CD14-positive monocyte (primary cell): ENCODE measurements at regions not wholly inside any gene's neighbourhood (a gene's known extent, or its start where the extent isn't known, plus 50 kb on each side); places are given as distances from the start of the nearest gene placed in this dataset.

Experiments
- DNase-seq, 3 donors: peaks; one replicate each; pipeline ENCODE4 v3.0.0-alpha.2; 2011 to 2022
- H2AFZ ChIP-seq: 2 replicates; pipeline ENCODE4 v1.6.0; 2012; ENCODE audit warnings: mild to moderate bottlenecking, low read depth, low read length, inconsistent platforms; ENCODE audit not compliant: insufficient read depth, poor library complexity, severe bottlenecking
- H3K27ac ChIP-seq, 2 donors: 1 replicate in 1 of 2; 2 replicates in 1 of 2; pipeline ENCODE4 v1.5.1; 2012 to 2013; ENCODE audit warnings: low read length in 2 of 2, control low read depth in 1 of 2, inconsistent platforms in 1 of 2, low read depth in 1 of 2, mild to moderate bottlenecking in 1 of 2
- H3K27me3 ChIP-seq, 2 donors: one replicate each; pipeline versions ENCODE4 v1.6.0 to v1.6.1; 2011 to 2013; ENCODE audit warnings: low read length in 2 of 2; ENCODE audit not compliant: control insufficient read depth in 2 of 2, insufficient read depth in 2 of 2
- H3K36me3 ChIP-seq, 2 donors: replicated peaks in 1 of 2; 1 replicate in 1 of 2; 2 replicates in 1 of 2; pipeline versions ENCODE4 v1.5.1 to v1.6.1; 2012 to 2013; ENCODE audit warnings: low read length in 2 of 2, control low read depth in 1 of 2, inconsistent platforms in 1 of 2, mild to moderate bottlenecking in 1 of 2; ENCODE audit not compliant: insufficient read depth in 2 of 2, control insufficient read depth in 1 of 2
- H3K4me1 ChIP-seq, 2 donors: 1 replicate in 1 of 2; 2 replicates in 1 of 2; pipeline versions ENCODE4 v1.5.1 to v1.6.1; 2012 to 2013; ENCODE audit warnings: low read length in 2 of 2, control low read depth in 1 of 2, inconsistent platforms in 1 of 2, mild to moderate bottlenecking in 1 of 2, moderate library complexity in 1 of 2; ENCODE audit not compliant: insufficient read depth in 2 of 2, control insufficient read depth in 1 of 2
- H3K4me2 ChIP-seq: replicated peaks from 2 replicates; pipeline ENCODE3; 2012; ENCODE audit warnings: low read length, moderate library complexity, mild to moderate bottlenecking; ENCODE audit not compliant: poor library complexity, severe bottlenecking; ENCODE audit errors: extremely low read depth
- H3K4me3 ChIP-seq, 3 experiments: fragments of 200-600 bp in 1 of 3; sonication (generic) in 1 of 3; replicated peaks in 1 of 3; 1 replicate in 2 of 3; 2 replicates in 1 of 3; pipeline ENCODE4 v1.5.1; 2011 to 2013; ENCODE audit warnings: low read length in 3 of 3, mild to moderate bottlenecking in 3 of 3, control low read depth in 2 of 3, low read depth in 2 of 3, inconsistent platforms in 1 of 3, moderate library complexity in 1 of 3
- H3K79me2 ChIP-seq: 2 replicates; pipeline ENCODE4 v1.6.0; 2012; ENCODE audit warnings: mild to moderate bottlenecking, control low read depth, inconsistent platforms, low read length, moderate library complexity; ENCODE audit not compliant: insufficient read depth
- H3K9ac ChIP-seq: 2 replicates; pipeline ENCODE4 v1.6.0; 2017; ENCODE audit warnings: low read length, mild to moderate bottlenecking; ENCODE audit not compliant: insufficient read depth, poor library complexity, severe bottlenecking
- H3K9me3 ChIP-seq, 2 donors: replicated peaks in 1 of 2; 1 replicate in 1 of 2; 2 replicates in 1 of 2; pipeline versions ENCODE4 v1.5.1 to v1.6.1; 2012 to 2013; ENCODE audit warnings: low read length in 2 of 2, control low read depth in 1 of 2; ENCODE audit not compliant: control insufficient read depth in 1 of 2, insufficient read depth in 1 of 2
- H4K20me1 ChIP-seq: 2 replicates; pipeline ENCODE4 v1.6.0; 2012; ENCODE audit warnings: mild to moderate bottlenecking, low read length, control low read depth, moderate library complexity; ENCODE audit not compliant: insufficient read depth
- H3K27ac Mint-ChIP-seq, 7 donors: one replicate each; pipeline ENCODE4 v1.8.0; 2020; ENCODE audit warnings: mild to moderate bottlenecking in 7 of 7, mixed read lengths in 7 of 7, moderate library complexity in 6 of 7, inconsistent platforms in 2 of 7
- H3K27me3 Mint-ChIP-seq, 3 donors: one replicate each; pipeline ENCODE4 v1.8.0; 2021 to 2022; ENCODE audit warnings: low read depth in 3 of 3, mild to moderate bottlenecking in 3 of 3, mixed read lengths in 3 of 3, moderate library complexity in 3 of 3, inconsistent platforms in 1 of 3
- H3K36me3 Mint-ChIP-seq, 2 donors: one replicate each; pipeline ENCODE4 v1.8.0; 2020; ENCODE audit warnings: mixed read lengths in 2 of 2, inconsistent platforms in 1 of 2, mild to moderate bottlenecking in 1 of 2
- H3K4me1 Mint-ChIP-seq: one replicate; pipeline ENCODE4 v1.8.0; 2020; ENCODE audit warnings: mild to moderate bottlenecking, mixed read lengths
- H3K4me3 Mint-ChIP-seq, 2 donors: one replicate each; pipeline ENCODE4 v1.8.0; 2020; ENCODE audit warnings: mild to moderate bottlenecking in 2 of 2, mixed read lengths in 2 of 2, moderate library complexity in 1 of 2
- H3K9me3 Mint-ChIP-seq, 7 donors: one replicate each; pipeline ENCODE4 v1.8.0; 2020 to 2022; ENCODE audit warnings: mixed read lengths in 7 of 7, mild to moderate bottlenecking in 6 of 7, moderate library complexity in 6 of 7, inconsistent platforms in 2 of 7
- CTCF ChIP-seq: fragments of 200-600 bp; IDR thresholded peaks from one replicate; pipeline ENCODE4 v1.8.0; 2022; ENCODE audit warnings: antibody characterized with exemption, mild to moderate bottlenecking
- WGBS: methylation state at CpG from one replicate; pipeline ENCODE4 v1.1.5; 2013; ENCODE audit warnings: missing lambda C conversion rate; ENCODE audit not compliant: insufficient coverage; 5-methylcytosine and 5-hydroxymethylcytosine counted together
- intact Hi-C, 2 donors: fragments of 100-400 bp; cut with micrococcal nuclease; formaldehyde crosslinking; loops; one replicate each; pipeline versions ENCODE4 v1.15.0 to v1.15.1; 2023

GRCh38 chr3:33947272-33948195, 149.1 kb downstream of the PDCD6IP start:
- H3K9ac ChIP-seq, result no peak overlapping the region
- H3K36me3 Mint-ChIP-seq, result no peaks in the 10 kb centered on the region
- H3K27ac ChIP-seq, result no peak overlapping the region
- no peak overlapping the region for H2AFZ ChIP-seq
- H4K20me1 ChIP-seq, result no peaks in the 10 kb centered on the region
- no peak overlapping the region for H3K4me3 Mint-ChIP-seq
- H3K9me3 ChIP-seq, result no peaks in the 10 kb centered on the region
- intact Hi-C loops, result no loop called here
- H3K4me2 ChIP-seq, result no peak overlapping the region
- TF ChIP-seq CTCF, result no peak
- H3K27ac Mint-ChIP-seq, result no peak overlapping the region
- H3K4me1 ChIP-seq, result no peaks in the 10 kb centered on the region
- H3K9me3 Mint-ChIP-seq, result peaks cover 0 to 3% (median 0%) of the 10 kb centered on the region in 7 donors
- no peaks in the 10 kb centered on the region for H3K36me3 ChIP-seq
- no peaks in the 10 kb centered on the region for H3K4me1 Mint-ChIP-seq
- no peak overlapping the region for H3K4me3 ChIP-seq
- H3K27me3 Mint-ChIP-seq, result peaks cover 0 to 2% (median 0%) of the 10 kb centered on the region in 3 donors
- no peaks in the 10 kb centered on the region for H3K79me2 ChIP-seq
- WGBS, result 73% methylated on average over 1 of the region's 4 CpGs
- no peak for DNase-seq
- no peaks in the 10 kb centered on the region for H3K27me3 ChIP-seq

GRCh38 chr3:33949074-33949473, 150.6 kb downstream of the PDCD6IP start:
- Mint-ChIP-seq H3K27ac (no peak overlapping the region), H3K36me3 (no peaks in the 10 kb centered on the region), H3K4me3 (no peak overlapping the region), H3K27me3 (peaks cover 0 to 2% (median 0%) of the 10 kb centered on the region in 3 donors), H3K4me1 (no peaks in the 10 kb centered on the region), H3K9me3 (peaks cover 0 to 3% (median 0%) of the 10 kb centered on the region in 7 donors)
- no peak for TF ChIP-seq CTCF
- intact Hi-C loops, result no loop called here
- Histone ChIP-seq H3K27me3 (no peaks in the 10 kb centered on the region), H3K9ac (no peak overlapping the region), H3K27ac (no peak overlapping the region), H3K79me2 (no peaks in the 10 kb centered on the region), H3K4me1 (no peaks in the 10 kb centered on the region), H3K9me3 (no peaks in the 10 kb centered on the region), H3K4me3 (no peak overlapping the region), H3K4me2 (no peak overlapping the region), H4K20me1 (no peaks in the 10 kb centered on the region), H2AFZ (no peak overlapping the region), H3K36me3 (no peaks in the 10 kb centered on the region)
- no peak for DNase-seq
- WGBS, result no CpG with 5 or more reads among the region's 1 CpG
